Peyer's patch (tissue), 4 donors: ENCODE measurements at regions not wholly inside any gene's neighbourhood (a gene's known extent, or its start where the extent isn't known, plus 50 kb on each side); places are given as distances from the start of the nearest gene placed in this dataset.

ENCODE experiments used
- CTCF ChIP-seq, 6 experiments: fragments of 450-650 bp in 4 of 6; fragments of 200-600 bp in 2 of 6; sonication (generic) in 1 of 6; IDR thresholded peaks; one replicate each; pipeline ENCODE4 v1.5.1; 2017 to 2019; ENCODE audit warnings: antibody characterized with exemption in 6 of 6, mild to moderate bottlenecking in 3 of 6, moderate library complexity in 1 of 6
- POLR2A ChIP-seq, 2 donors: fragments of 450-650 bp; IDR thresholded peaks; one replicate each; pipeline ENCODE4 v1.5.1; 2017; ENCODE audit warnings: antibody characterized with exemption in 2 of 2, mild to moderate bottlenecking in 2 of 2, moderate library complexity in 2 of 2

- TF ChIP-seq CTCF (IDR thresholded peaks at IDR 0.05) (no peak), POLR2A (IDR thresholded peaks at IDR 0.05) (no peak)
Measured at GRCh38 chr17:74116087-74116717, 87.3 kb upstream of the RPL38 start.
